ENCODE measurements at regions not wholly inside any gene's neighbourhood (a gene's known extent, or its start where the extent isn't known, plus 50 kb on each side); places are given as distances from the start of the nearest gene placed in this dataset.
"Not testable (repeated sequence)": the region's sequence is repeated elsewhere in the genome, so short reads cannot be mapped to it uniquely, and the experiment has no call there.

- no CpG with 5 or more reads among the region's 5 CpGs for WGBS (ENCODE audit: extremely low coverage, insufficient coverage, insufficient read length)
- H3K27ac ChIP-seq (ENCODE audit: low read depth, low read length), result not testable (repeated sequence)
These were observed 821.7 kb downstream of the MAT2B start for GRCh38 chr5:164327166-164327565.

GRCh38 chr5:164332349-164333196 is 827.2 kb downstream of the MAT2B start:
- Histone ChIP-seq H2AFZ (ENCODE audit: insufficient read depth, low read length, poor library complexity) (no peak overlapping the region), H3K4ac (ENCODE audit: low read depth, low read length) (no peak overlapping the region), H3K27ac (ENCODE audit: low read depth, low read length) (no peak overlapping the region), H3K4me1 (ENCODE audit: control insufficient read depth in 1 of 2, insufficient read depth in 2 of 2, low read length in 2 of 2) (no peaks in the 10 kb centered on the region), H3K79me2 (ENCODE audit: control insufficient read depth, insufficient read depth, low read length, poor library complexity) (no peaks in the 10 kb centered on the region), H3K14ac (ENCODE audit: low read length) (no peak overlapping the region), H3K27me3 (ENCODE audit: insufficient read depth, low read length) (no peaks in the 10 kb centered on the region), H3K4me3 (ENCODE audit: low read depth, low read length) (no peak overlapping the region), H3K79me1 (ENCODE audit: low read length) (no peaks in the 10 kb centered on the region), H3K18ac (ENCODE audit: low read length) (no peak overlapping the region), H2BK12ac (ENCODE audit: low read length) (no peak overlapping the region), H2BK120ac (ENCODE audit: insufficient read depth, low read length, poor library complexity) (no peak overlapping the region), H3K9me3 (ENCODE audit: insufficient read depth, low read depth, low read length) (no peaks in the 10 kb centered on the region), H4K12ac (ENCODE audit: low read depth, low read length) (no peak overlapping the region), H3K23ac (ENCODE audit: low read length) (no peak overlapping the region), H2BK5ac (ENCODE audit: low read depth, low read length, poor library complexity) (no peak overlapping the region), H2AK5ac (ENCODE audit: low read length) (no peak overlapping the region), H4K8ac (ENCODE audit: low read depth, low read length) (no peak overlapping the region), H4K91ac (ENCODE audit: low read depth, low read length) (no peak overlapping the region), H3K4me2 (ENCODE audit: low read length) (no peak overlapping the region), H3K9ac (ENCODE audit: low read length) (no peak overlapping the region), H3K36me3 (ENCODE audit: control insufficient read depth in 1 of 2, insufficient read depth in 2 of 2, low read length in 2 of 2) (no peaks in the 10 kb centered on the region)
- WGBS (ENCODE audit: extremely low coverage, insufficient coverage, insufficient read length), result no CpG with 5 or more reads among the region's 4 CpGs
- DNase-seq, result no peak

More at GRCh38 chr5:164327166-164327565, 821.7 kb downstream of the MAT2B start:
- not testable (repeated sequence) for H4K8ac ChIP-seq (ENCODE audit: low read depth, low read length); H2BK5ac ChIP-seq (ENCODE audit: low read depth, low read length, poor library complexity); H3K79me2 ChIP-seq (ENCODE audit: control insufficient read depth, insufficient read depth, low read length, poor library complexity); H4K12ac ChIP-seq (ENCODE audit: low read depth, low read length); H2AK5ac ChIP-seq (ENCODE audit: low read length); H3K27me3 ChIP-seq (ENCODE audit: insufficient read depth, low read length); H3K18ac ChIP-seq (ENCODE audit: low read length); H3K9ac ChIP-seq (ENCODE audit: low read length); H2BK12ac ChIP-seq (ENCODE audit: low read length); H3K4ac ChIP-seq (ENCODE audit: low read depth, low read length); H3K79me1 ChIP-seq (ENCODE audit: low read length); H2BK120ac ChIP-seq (ENCODE audit: insufficient read depth, low read length, poor library complexity); H3K23ac ChIP-seq (ENCODE audit: low read length); H3K36me3 ChIP-seq (ENCODE audit: control insufficient read depth in 1 of 2, insufficient read depth in 2 of 2, low read length in 2 of 2); DNase-seq; H4K91ac ChIP-seq (ENCODE audit: low read depth, low read length); H3K14ac ChIP-seq (ENCODE audit: low read length); H2AFZ ChIP-seq (ENCODE audit: insufficient read depth, low read length, poor library complexity); H3K9me3 ChIP-seq (ENCODE audit: insufficient read depth, low read depth, low read length); H3K4me2 ChIP-seq (ENCODE audit: low read length); H3K4me3 ChIP-seq (ENCODE audit: low read depth, low read length); H3K4me1 ChIP-seq (ENCODE audit: control insufficient read depth in 1 of 2, insufficient read depth in 2 of 2, low read length in 2 of 2)

GRCh38 chr5:164335837-164336236 is 830.4 kb downstream of the MAT2B start:
- Histone ChIP-seq H2BK5ac (ENCODE audit: low read depth, low read length, poor library complexity) (no peak overlapping the region), H3K27ac (ENCODE audit: low read depth, low read length) (no peak overlapping the region), H3K79me1 (ENCODE audit: low read length) (no peaks in the 10 kb centered on the region), H3K4me3 (ENCODE audit: low read depth, low read length) (no peak overlapping the region), H3K79me2 (ENCODE audit: control insufficient read depth, insufficient read depth, low read length, poor library complexity) (no peaks in the 10 kb centered on the region), H2BK120ac (ENCODE audit: insufficient read depth, low read length, poor library complexity) (no peak overlapping the region), H4K8ac (ENCODE audit: low read depth, low read length) (no peak overlapping the region), H3K18ac (ENCODE audit: low read length) (no peak overlapping the region), H2AFZ (ENCODE audit: insufficient read depth, low read length, poor library complexity) (no peak overlapping the region), H4K91ac (ENCODE audit: low read depth, low read length) (no peak overlapping the region), H3K36me3 (ENCODE audit: control insufficient read depth in 1 of 2, insufficient read depth in 2 of 2, low read length in 2 of 2) (no peaks in the 10 kb centered on the region), H2BK12ac (ENCODE audit: low read length) (no peak overlapping the region), H3K27me3 (ENCODE audit: insufficient read depth, low read length) (no peaks in the 10 kb centered on the region), H3K14ac (ENCODE audit: low read length) (no peak overlapping the region), H3K4me2 (ENCODE audit: low read length) (no peak overlapping the region), H4K12ac (ENCODE audit: low read depth, low read length) (no peak overlapping the region), H3K9ac (ENCODE audit: low read length) (no peak overlapping the region), H3K4me1 (ENCODE audit: control insufficient read depth in 1 of 2, insufficient read depth in 2 of 2, low read length in 2 of 2) (no peaks in the 10 kb centered on the region), H2AK5ac (ENCODE audit: low read length) (no peak overlapping the region), H3K23ac (ENCODE audit: low read length) (no peak overlapping the region), H3K4ac (ENCODE audit: low read depth, low read length) (no peak overlapping the region), H3K9me3 (ENCODE audit: insufficient read depth, low read depth, low read length) (no peaks in the 10 kb centered on the region)
- DNase-seq, result peak in 1 of 2 donors; percentile 76
- no CpG with 5 or more reads among the region's 1 CpG for WGBS (ENCODE audit: extremely low coverage, insufficient coverage, insufficient read length)

GRCh38 chr5:164336276-164336675 is 830.9 kb downstream of the MAT2B start:
- Histone ChIP-seq H3K4ac (ENCODE audit: low read depth, low read length) (no peak overlapping the region), H2BK120ac (ENCODE audit: insufficient read depth, low read length, poor library complexity) (no peak overlapping the region), H3K23ac (ENCODE audit: low read length) (no peak overlapping the region), H3K9me3 (ENCODE audit: insufficient read depth, low read depth, low read length) (no peaks in the 10 kb centered on the region), H2AK5ac (ENCODE audit: low read length) (no peak overlapping the region), H3K4me3 (ENCODE audit: low read depth, low read length) (no peak overlapping the region), H4K12ac (ENCODE audit: low read depth, low read length) (no peak overlapping the region), H3K18ac (ENCODE audit: low read length) (no peak overlapping the region), H2AFZ (ENCODE audit: insufficient read depth, low read length, poor library complexity) (no peak overlapping the region), H3K27me3 (ENCODE audit: insufficient read depth, low read length) (no peaks in the 10 kb centered on the region), H3K4me2 (ENCODE audit: low read length) (no peak overlapping the region), H3K27ac (ENCODE audit: low read depth, low read length) (no peak overlapping the region), H3K9ac (ENCODE audit: low read length) (no peak overlapping the region), H3K36me3 (ENCODE audit: control insufficient read depth in 1 of 2, insufficient read depth in 2 of 2, low read length in 2 of 2) (no peaks in the 10 kb centered on the region), H3K79me2 (ENCODE audit: control insufficient read depth, insufficient read depth, low read length, poor library complexity) (no peaks in the 10 kb centered on the region), H2BK12ac (ENCODE audit: low read length) (no peak overlapping the region), H2BK5ac (ENCODE audit: low read depth, low read length, poor library complexity) (no peak overlapping the region), H3K79me1 (ENCODE audit: low read length) (no peaks in the 10 kb centered on the region), H4K91ac (ENCODE audit: low read depth, low read length) (no peak overlapping the region), H3K4me1 (ENCODE audit: control insufficient read depth in 1 of 2, insufficient read depth in 2 of 2, low read length in 2 of 2) (no peaks in the 10 kb centered on the region), H3K14ac (ENCODE audit: low read length) (no peak overlapping the region), H4K8ac (ENCODE audit: low read depth, low read length) (no peak overlapping the region)
- no peak for DNase-seq
- WGBS (ENCODE audit: extremely low coverage, insufficient coverage, insufficient read length), result no CpG with 5 or more reads among the region's 1 CpG

Data from trophoblast cell (in vitro differentiated cells and primary cell).